ENCODE measurements at regions not wholly inside any gene's neighbourhood (a gene's known extent, or its start where the extent isn't known, plus 50 kb on each side); places are given as distances from the start of the nearest gene placed in this dataset.
A peak's percentile ranks its signal among the peaks of the same experiment; 100 is the strongest.

DNA sequence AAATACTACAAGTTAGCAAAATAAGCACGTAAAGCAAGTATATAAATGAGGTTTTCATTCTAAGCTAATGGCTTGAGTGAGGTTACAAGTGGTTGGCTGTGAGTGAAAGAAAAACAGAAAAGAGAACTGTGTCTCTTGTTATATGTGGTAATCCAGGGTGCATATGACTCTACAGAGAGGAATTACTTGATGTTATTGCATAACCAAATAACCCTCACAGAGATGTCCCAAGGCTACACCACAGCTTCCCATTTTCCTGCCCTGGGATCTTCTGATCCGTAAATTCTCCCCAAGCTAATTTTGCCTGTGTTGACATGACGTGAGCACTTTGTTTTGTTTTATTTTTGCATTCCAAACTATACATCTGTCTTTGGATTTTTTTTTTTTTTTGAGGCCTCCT, 470.0 kb upstream of the INTU start:
- no peak overlapping the region for H3K27ac Mint-ChIP-seq
- no peak overlapping the region for H3K4me3 Mint-ChIP-seq

DNA sequence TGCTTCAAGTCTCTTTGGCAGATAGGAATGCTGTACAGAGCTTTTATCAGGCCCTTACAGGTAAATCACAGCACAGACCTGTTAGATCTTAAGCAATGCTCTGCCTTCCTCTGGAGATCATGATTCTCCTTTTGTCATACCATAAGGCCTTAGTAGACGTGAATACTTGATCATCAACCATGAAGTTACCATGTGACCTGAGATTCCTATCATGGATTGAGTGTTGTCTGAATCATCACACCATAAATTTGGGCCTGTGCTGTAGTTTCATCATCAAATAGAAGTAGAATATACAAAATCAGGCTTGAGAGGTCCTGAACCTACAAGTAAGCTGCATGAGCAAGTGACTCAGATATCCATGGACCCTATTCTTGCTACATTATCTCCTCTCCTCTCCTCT, 466.8 kb upstream of the INTU start:
- H3K9me3 Mint-ChIP-seq, result peaks cover 9% of the 10 kb centered on the region
- H3K27ac Mint-ChIP-seq, result no peak overlapping the region
- H3K36me3 Mint-ChIP-seq (ENCODE audit: low read depth), result no peaks in the 10 kb centered on the region
- H3K27me3 Mint-ChIP-seq (ENCODE audit: low read depth), result no peaks in the 10 kb centered on the region
- TF ChIP-seq, protein P1, sequence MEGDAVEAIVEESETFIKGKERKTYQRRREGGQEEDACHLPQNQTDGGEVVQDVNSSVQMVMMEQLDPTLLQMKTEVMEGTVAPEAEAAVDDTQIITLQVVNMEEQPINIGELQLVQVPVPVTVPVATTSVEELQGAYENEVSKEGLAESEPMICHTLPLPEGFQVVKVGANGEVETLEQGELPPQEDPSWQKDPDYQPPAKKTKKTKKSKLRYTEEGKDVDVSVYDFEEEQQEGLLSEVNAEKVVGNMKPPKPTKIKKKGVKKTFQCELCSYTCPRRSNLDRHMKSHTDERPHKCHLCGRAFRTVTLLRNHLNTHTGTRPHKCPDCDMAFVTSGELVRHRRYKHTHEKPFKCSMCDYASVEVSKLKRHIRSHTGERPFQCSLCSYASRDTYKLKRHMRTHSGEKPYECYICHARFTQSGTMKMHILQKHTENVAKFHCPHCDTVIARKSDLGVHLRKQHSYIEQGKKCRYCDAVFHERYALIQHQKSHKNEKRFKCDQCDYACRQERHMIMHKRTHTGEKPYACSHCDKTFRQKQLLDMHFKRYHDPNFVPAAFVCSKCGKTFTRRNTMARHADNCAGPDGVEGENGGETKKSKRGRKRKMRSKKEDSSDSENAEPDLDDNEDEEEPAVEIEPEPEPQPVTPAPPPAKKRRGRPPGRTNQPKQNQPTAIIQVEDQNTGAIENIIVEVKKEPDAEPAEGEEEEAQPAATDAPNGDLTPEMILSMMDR (IDR thresholded peaks at IDR 0.05; ENCODE audit: unreplicated experiment in 3 of 3), result no peak
- H3K4me3 Mint-ChIP-seq, result no peak overlapping the region
- H3K4me1 Mint-ChIP-seq, result no peaks in the 10 kb centered on the region

More for the DNA sequence above, 470.0 kb upstream of the INTU start:
- TF ChIP-seq, protein P1 (IDR thresholded peaks at IDR 0.05; ENCODE audit: unreplicated experiment in 3 of 3), result no peak
- H3K36me3 Mint-ChIP-seq (ENCODE audit: low read depth), result no peaks in the 10 kb centered on the region
- peaks cover 4% of the 10 kb centered on the region for H3K27me3 Mint-ChIP-seq (ENCODE audit: low read depth)
- peaks cover 6% of the 10 kb centered on the region for H3K9me3 Mint-ChIP-seq
- no peaks in the 10 kb centered on the region for H3K4me1 Mint-ChIP-seq

DNA sequence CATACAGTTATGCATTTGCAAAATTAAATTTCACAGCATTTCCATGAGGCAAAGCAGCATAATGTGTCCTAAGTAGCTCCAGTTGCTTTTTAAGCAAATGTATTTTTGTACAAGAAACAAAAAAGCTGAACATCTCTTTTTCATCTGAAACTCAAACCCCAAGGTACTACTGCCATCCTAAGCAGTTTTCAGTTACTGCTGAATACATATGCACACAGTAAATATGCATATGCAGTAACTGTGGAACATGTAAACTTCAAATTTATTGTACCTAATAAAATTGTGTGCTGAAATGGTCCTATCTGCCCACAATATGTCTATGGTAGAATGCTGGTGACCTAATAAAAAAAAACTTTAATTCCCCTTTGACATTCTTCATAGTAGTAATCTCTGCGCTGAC, 458.6 kb upstream of the INTU start:
- Mint-ChIP-seq H3K9me3 (peaks cover 3% of the 10 kb centered on the region), H3K27me3 (ENCODE audit: low read depth) (no peaks in the 10 kb centered on the region), H3K4me3 (peak overlapping the region in 2 of 3 experiments; percentile 35 to 51), H3K27ac (peak overlapping the region; percentile 97 to 98 (median 97)), H3K36me3 (ENCODE audit: low read depth) (no peaks in the 10 kb centered on the region), H3K4me1 (peaks cover 30% of the 10 kb centered on the region)
- TF ChIP-seq, protein P1 (IDR thresholded peaks at IDR 0.05; ENCODE audit: unreplicated experiment in 3 of 3), result no peak

DNA sequence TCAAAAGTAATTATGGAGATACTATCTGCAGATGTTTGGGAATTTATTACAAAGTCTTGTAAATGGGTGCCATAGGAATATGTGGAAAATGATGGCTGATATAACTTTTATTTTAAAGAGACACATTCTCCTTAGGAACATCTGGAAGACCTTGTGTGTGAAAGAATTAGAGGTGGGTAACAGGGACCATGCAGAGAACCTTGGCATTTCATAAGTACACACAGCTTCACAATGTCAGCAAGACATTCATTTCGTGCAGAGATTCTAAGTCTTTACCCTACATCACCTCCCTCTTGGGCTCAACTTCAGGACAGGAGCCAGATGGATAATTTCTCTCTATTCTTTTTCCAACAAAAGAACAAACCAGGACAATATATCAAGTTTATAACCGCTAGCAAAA, 458.1 kb upstream of the INTU start:
- H3K4me3 Mint-ChIP-seq, result no peak overlapping the region
- TF ChIP-seq, protein P1 (IDR thresholded peaks at IDR 0.05; ENCODE audit: unreplicated experiment in 3 of 3), result no peak
- H3K4me1 Mint-ChIP-seq, result peaks cover 31% of the 10 kb centered on the region
- no peaks in the 10 kb centered on the region for H3K27me3 Mint-ChIP-seq (ENCODE audit: low read depth)
- H3K27ac Mint-ChIP-seq, result peak overlapping the region; percentile 97 to 98 (median 97)
- H3K9me3 Mint-ChIP-seq, result no peaks in the 10 kb centered on the region
- H3K36me3 Mint-ChIP-seq (ENCODE audit: low read depth), result no peaks in the 10 kb centered on the region

DNA sequence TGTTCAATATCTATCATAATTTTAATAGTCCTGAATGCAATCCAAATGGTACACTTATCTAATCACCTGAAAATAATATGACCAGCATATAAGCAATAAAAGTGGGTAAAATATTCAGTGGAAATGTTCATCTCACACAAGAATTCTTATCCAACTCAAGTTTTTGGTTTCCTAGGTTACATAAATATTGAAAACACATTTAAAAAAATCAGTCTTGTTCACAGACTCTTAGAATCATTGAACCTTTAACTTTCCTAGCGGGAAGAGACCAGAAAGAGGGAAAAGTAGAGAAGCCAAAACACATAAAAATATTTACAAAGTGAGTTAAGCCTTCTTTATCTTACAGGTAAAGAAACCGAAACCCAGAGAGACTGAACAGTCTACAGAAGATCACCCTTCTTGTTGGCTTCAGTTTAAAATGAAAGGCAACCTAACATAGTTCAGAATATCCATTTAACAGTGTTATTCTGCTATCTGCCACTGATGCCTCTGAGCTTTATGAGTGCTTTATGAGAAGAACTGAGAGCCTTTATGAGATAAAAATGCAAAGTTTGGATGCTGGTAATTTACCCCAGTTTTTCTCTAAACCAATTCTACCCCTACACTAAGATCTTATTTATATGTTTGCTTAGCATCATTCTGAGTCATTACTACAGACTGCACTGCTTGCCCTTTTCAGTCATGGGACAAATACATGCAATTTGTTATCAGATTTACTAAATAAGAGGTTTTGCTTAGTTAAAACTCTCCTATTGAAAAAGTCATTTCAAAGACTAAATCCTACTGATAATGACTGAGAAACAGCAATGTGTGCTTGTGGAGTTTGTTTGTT, 453.3 kb upstream of the INTU start:
- TF ChIP-seq, protein P1 (IDR thresholded peaks at IDR 0.05; ENCODE audit: unreplicated experiment in 3 of 3), result no peak
- Mint-ChIP-seq H3K4me3 (no peak overlapping the region), H3K4me1 (peaks cover 16% of the 10 kb centered on the region), H3K9me3 (peaks cover 17% of the 10 kb centered on the region), H3K36me3 (ENCODE audit: low read depth) (peaks cover 5% of the 10 kb centered on the region), H3K27me3 (ENCODE audit: low read depth) (no peaks in the 10 kb centered on the region), H3K27ac (peak overlapping the region in 2 of 3 experiments; percentile 17 to 72)

DNA sequence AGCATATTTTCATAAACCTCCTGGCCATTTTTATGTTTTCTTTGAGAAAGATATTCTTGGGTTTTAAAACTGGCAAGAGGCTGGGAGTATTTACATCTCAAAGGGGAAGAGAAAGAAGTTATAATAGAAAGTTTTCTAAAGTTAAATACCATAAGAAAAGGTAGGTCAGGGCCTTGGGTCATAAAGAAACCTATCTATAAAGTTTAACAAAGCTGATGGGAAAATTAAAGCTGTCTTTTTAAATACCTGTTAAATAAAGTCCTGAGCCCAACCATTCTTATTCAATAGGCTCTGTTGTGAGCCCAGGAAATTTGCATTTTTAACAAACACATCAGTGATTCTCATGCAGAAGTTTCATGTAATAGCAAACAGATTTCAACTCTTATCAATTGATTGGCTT, 451.8 kb upstream of the INTU start:
- Mint-ChIP-seq H3K9me3 (peaks cover 31% of the 10 kb centered on the region), H3K27me3 (ENCODE audit: low read depth) (no peaks in the 10 kb centered on the region), H3K36me3 (ENCODE audit: low read depth) (peaks cover 5% of the 10 kb centered on the region), H3K4me1 (peaks cover 10% of the 10 kb centered on the region), H3K4me3 (no peak overlapping the region), H3K27ac (no peak overlapping the region)
- TF ChIP-seq, protein P1 (IDR thresholded peaks at IDR 0.05; ENCODE audit: unreplicated experiment in 3 of 3), result no peak

Data from nephron (organoid).